Nucleus accumbens (tissue), 56 donors: ENCODE measurements at regions not wholly inside any gene's neighbourhood (a gene's known extent, or its start where the extent isn't known, plus 50 kb on each side); places are given as distances from the start of the nearest gene placed in this dataset.
A peak's percentile ranks its signal among the peaks of the same experiment; 100 is the strongest.

ENCODE experiments used
- DNase-seq, 56 donors: peaks; one replicate each; lab custom pipeline; 2025; lab: John Stamatoyannopoulos, UW

GRCh38 chr5:30957591-30957990 lies 235.9 kb upstream of the CDH6 start:
- DNase-seq, result no peak

GRCh38 chr5:30956251-30956650 lies 237.2 kb upstream of the CDH6 start:
- DNase-seq, result no peak

GRCh38 chr5:30937070-30937469 lies 256.4 kb upstream of the CDH6 start:
- no peak for DNase-seq

- DNase-seq, result no peak
Observed at GRCh38 chr5:30933599-30933998, 259.9 kb upstream of the CDH6 start.

GRCh38 chr5:30932273-30933017 lies 261.0 kb upstream of the CDH6 start:
- DNase-seq, result no peak

GRCh38 chr5:30930736-30931135 lies 262.8 kb upstream of the CDH6 start:
- DNase-seq, result no peak

GRCh38 chr5:30928956-30929355 lies 264.5 kb upstream of the CDH6 start:
- no peak for DNase-seq

GRCh38 chr5:30926218-30926617 lies 267.3 kb upstream of the CDH6 start:
- DNase-seq, result no peak

GRCh38 chr5:30921388-30921787 lies 272.1 kb upstream of the CDH6 start:
- DNase-seq, result no peak

- DNase-seq, result no peak
Observed at GRCh38 chr5:30918171-30918570, 275.3 kb upstream of the CDH6 start.

GRCh38 chr5:30908356-30908755 lies 285.1 kb upstream of the CDH6 start:
- peak in 3 of 56 donors; percentile 1 to 16 (median 9) for DNase-seq

GRCh38 chr5:30900367-30900766 lies 293.1 kb upstream of the CDH6 start:
- DNase-seq, result no peak

GRCh38 chr5:30894811-30895210 lies 298.7 kb upstream of the CDH6 start:
- DNase-seq, result peak in 1 of 56 donors; percentile 15

GRCh38 chr5:30891660-30892059 lies 301.8 kb upstream of the CDH6 start:
- no peak for DNase-seq

GRCh38 chr5:30890377-30890776 lies 303.1 kb upstream of the CDH6 start:
- DNase-seq, result no peak

GRCh38 chr5:30880514-30880913 lies 313.0 kb upstream of the CDH6 start:
- DNase-seq, result no peak

GRCh38 chr5:30879887-30880286 lies 313.6 kb upstream of the CDH6 start:
- no peak for DNase-seq

- DNase-seq, result no peak
Observed at GRCh38 chr5:30878746-30879145, 314.7 kb upstream of the CDH6 start.

GRCh38 chr5:30878296-30878695 lies 315.2 kb upstream of the CDH6 start:
- DNase-seq, result no peak

- no peak for DNase-seq
Observed at GRCh38 chr5:30874241-30875034, 319.0 kb upstream of the CDH6 start.

GRCh38 chr5:30871196-30871595 lies 322.3 kb upstream of the CDH6 start:
- peak in 20 of 56 donors; percentile 2 to 55 (median 16) for DNase-seq

- no peak for DNase-seq
Observed at GRCh38 chr5:30867711-30868110, 325.8 kb upstream of the CDH6 start.
